Umbilical cord (tissue), 1 donor: ENCODE measurements at regions not wholly inside any gene's neighbourhood (a gene's known extent, or its start where the extent isn't known, plus 50 kb on each side); places are given as distances from the start of the nearest gene placed in this dataset.
A peak's percentile ranks its signal among the peaks of the same experiment; 100 is the strongest.
"Not testable (repeated sequence)": the region's sequence is repeated elsewhere in the genome, so short reads cannot be mapped to it uniquely, and the experiment has no call there.

Source experiments
- DNase-seq: peaks from one replicate; pipeline ENCODE4 v3.0.0-alpha.2; 2015; ENCODE audit warnings: low spot score

DNA sequence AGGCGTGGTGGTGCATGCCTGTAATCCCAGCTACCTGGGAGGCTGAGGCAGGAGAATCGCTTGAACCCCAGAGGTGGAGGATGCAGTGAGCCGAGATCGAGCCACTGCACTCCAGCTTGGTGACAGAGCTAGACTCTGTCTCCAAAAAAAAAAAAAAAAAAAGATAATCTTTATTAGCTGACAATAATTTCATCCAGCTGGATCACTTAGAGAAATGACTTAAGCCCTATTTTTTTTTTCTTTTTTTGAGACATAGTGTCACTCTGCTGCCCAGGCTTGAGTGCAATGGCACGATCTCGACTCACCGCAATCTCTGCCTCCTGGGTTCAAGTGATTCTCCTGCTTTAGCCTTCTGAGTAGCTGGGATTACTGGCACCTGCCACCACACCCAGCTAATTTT lies 51.6 kb upstream of the MAP4K4 start:
- not testable (repeated sequence) for DNase-seq

DNA sequence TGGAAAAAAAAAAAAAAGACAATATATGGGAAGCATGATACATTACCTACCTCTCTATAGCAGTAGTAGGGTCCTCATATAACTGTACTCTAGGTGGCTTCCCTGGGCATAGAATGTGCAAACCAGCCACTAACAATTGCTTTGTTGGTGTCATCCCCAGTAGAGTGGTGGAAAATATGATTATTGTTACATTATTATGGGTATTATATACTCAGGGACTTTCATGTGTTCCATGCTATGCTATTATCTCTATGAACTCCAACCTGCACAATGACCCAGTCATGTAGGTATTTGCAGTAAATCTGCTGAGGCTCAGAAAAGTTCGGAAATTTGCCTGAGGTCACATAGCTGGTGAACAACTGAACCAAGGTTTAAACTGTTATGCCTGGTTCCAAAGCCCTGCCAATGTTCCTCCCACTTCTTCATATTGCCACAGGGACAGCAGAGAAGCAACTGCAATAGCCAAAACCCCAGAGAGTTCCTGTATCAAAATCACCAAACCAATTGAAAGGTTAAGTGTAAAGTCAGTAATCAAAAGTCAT lies 52.6 kb upstream of the MAP4K4 start:
- DNase-seq: no peak

DNA sequence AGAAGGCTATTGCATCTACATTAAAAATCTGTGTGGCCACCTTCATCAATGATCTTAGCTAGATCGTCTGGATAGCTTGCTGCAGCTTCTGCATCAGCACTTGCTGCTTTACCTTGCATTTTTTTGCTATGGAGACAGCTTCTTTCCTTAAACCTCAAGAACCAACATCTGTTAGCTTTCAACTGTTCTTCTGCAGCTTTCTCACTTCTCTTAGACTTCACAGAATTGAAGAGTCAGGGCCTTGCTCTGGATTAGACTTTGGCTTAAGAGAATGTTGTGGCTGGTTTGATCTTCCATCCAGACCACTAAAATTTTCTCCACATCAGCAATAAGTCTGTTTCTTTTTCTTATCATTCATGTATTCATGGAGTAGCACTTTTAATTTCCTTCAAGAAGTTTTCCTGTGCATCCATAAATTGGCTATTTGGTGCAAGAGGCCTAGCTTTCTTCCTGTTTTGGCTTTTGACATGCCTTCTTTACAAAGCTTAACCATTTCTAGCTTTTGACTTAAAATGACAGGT lies 54.4 kb upstream of the MAP4K4 start:
- no peak for DNase-seq

DNA sequence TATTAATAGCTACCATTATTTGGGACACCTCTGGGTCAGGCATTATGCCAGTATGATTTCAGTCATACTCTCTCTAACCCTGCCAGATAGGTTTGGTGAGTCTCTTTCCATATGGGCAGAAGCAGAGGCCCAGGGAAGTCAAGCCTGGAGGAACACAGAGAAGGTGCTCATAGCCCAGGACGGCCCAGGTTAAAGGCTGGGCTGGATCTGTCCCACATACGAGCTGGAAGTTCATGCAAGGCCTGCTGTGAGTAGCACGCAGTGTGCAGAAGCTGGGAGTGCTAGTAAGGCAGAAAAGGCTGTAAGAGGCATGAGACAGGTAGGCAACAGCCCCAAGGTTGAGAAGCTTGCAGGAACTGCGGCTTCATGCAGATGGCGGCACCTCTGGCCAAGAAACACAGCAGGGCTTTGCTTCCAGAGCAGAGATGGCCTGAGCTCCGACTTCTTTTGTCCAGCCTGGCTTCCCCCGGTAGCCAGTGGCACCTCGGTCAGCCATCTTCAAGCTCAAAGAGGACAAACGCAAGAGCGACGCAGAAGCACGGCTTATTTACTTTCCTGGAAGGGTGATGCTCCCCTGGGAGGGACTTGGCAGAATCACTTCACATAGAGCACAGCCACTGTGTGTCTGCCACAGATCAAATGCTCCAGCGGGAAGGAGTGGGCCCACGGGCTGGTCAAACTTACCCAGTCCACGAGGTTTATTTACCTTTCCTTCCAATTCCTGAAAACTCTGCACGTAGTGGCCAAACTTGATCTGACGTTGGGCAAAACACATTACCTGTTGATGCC lies 58.5 kb upstream of the MAP4K4 start:
- no peak for DNase-seq

- DNase-seq: no peak
Measured at GRCh38 chr2:101638181-101638711, 59.3 kb upstream of the MAP4K4 start.

GRCh38 chr2:101630224-101630949 lies 67.1 kb upstream of the MAP4K4 start:
- no peak for DNase-seq

- DNase-seq: no peak
Measured at GRCh38 chr2:101628030-101628392, 69.5 kb upstream of the MAP4K4 start.

DNA sequence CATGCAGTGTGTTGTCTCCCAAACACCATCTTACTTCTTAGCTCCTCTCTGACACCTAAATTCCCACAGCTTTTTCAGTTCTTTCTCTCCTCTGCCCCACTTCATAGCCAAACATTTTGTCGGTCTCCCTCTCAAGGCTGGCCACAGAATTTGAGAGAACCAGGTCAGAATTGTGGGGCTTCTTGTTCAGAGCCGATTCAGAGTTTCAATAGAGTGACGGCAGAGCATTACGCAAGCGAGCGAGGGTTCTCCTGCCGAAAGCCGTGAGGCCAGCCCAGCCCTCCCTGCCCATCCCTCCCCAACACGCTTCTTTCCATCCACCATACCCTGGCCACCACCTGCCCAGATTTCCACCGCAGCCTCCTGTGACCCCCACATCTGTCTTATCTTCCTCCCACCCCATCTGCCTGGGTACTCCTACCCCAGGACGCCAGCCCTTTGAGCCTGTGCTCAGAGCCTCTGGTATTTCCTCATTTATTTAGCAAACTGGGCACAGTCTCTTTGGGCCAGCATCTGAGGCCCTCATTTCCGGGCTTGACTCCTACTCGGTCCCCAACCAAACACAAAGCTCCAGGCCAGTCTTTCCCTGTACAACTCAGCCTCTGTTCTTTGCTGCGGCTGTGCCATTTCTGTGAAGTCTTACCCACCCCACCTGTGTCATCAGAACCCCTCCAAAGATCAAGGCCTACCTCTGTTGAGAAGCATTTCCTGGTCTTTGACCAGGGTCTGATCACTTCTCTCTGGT lies 70.0 kb upstream of the MAP4K4 start:
- no peak for DNase-seq

DNA sequence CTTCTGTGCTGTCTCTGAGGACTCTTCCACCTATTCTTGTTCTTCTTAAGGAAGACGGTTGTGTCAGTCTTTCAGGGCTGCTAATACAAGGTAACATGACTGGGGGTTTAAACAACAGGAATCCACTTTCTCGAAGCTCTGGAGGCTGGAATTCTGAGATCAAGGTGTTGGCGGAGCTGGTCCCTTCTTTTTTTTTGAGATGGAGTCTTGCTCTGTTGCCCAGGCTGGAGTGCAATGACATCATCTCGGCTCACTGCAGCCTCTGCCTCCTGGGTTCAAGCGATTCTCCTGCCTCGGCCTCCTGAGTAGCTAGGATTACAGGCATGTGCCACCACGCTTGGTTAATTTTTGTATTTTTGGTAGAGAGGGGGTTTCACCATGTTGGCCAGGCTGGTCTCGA lies 71.7 kb upstream of the MAP4K4 start:
- DNase-seq: not testable (repeated sequence)

GRCh38 chr2:101625387-101625786 lies 72.1 kb upstream of the MAP4K4 start:
- no peak for DNase-seq

GRCh38 chr2:101624706-101625332 lies 72.7 kb upstream of the MAP4K4 start:
- DNase-seq: no peak

DNA sequence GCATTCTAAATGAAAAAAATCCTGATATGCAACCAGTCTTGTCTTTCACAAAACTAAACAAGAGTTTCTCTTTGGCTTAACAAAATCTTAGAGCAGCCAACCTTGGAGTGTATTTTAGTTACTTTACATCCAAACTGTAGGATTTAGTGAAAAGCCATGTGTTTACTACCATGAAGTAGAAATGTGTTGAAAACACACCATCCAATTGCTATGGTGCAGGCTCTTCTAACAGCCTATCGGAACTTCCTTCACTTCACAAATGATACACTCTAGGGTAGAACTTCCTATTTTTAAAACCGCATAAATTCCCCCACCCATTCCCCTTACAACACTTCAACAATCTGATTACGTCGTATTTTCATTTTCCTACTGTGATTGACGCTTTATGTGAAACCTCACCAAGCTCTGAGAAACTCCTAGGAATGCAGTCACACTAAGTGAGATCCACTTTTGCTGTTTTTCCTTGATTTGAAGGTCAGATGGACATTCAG lies 74.4 kb upstream of the MAP4K4 start:
- DNase-seq: no peak

DNA sequence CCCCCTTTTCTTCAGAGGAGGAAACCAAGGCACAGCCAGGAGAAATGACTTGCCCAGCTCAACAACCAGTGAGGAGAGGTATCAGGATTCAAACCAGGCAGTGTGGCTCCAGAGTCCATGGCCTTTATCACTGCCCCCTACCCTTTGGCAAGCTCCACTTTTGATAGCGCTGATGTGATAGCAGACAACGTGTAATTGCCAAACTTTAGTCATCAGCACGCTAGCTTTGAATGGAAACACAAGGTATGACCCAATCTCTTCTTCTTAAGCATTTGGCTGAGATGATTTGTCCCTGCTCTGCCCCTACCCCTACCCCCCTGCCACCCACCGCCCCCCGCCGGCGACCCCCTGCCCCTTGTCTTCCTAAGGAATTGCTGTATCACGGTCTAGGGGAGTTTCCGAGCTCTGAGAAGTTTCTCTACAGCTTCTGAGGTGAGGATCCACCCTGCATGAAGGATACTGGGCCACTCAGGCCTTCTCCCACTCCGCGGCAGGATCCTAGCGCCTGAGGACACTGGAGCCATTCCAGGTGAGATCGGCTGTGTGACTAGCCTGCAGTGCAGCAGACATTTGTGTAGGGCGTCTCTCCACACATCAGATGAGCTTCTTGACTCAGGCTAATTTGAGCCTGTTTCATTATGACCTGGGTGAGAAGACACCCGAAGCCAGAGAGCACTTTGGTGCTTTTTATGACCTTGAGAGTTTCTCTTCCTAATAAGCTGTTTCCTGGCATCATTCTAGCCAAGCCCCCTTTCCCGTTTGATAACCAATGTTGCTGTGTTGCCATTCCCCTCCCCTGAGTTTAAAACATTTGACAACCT lies 75.1 kb upstream of the MAP4K4 start:
- no peak for DNase-seq

DNA sequence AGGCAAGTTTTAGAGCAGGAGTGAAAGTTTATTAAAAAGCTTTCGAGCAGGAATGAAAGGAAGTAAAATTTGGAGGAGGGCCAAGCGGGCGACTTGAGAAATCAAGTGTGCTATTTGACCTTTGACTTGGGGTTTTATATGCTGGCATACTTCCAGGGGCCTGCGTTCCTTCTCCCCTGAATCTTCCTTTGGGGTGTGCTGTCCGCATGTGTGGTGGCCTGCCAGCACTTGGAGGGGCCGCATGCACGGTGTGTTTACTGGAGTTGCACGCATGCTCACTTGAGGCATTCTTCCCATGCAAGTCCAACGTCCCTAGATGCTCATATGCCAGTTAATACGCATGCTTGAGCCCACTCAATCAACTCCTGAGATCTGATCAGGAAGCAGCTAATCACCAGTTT lies 78.3 kb upstream of the MAP4K4 start:
- DNase-seq: peak; percentile 51

- peak; percentile 16 for DNase-seq
Measured at GRCh38 chr2:101617796-101618195, 79.7 kb upstream of the MAP4K4 start.

DNA sequence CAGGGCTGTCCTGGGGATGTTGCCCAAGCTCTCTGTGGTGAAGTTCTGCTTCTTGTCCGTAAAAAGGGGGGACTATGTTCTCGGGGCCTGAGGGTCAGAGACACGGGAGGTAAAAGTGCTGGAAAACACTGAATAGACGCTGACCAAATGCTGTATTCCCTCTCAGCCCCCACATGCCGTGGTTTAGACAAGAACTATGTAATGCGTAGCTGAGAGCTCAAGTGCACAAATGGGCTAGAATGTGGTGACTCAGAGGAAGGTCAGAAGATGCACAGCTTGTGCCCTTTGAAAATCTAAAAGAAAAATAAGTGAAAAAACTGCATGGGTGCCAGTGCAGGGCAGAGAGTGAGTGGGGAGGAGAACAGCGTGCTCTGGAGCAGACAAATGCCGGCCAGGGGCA lies 80.3 kb upstream of the MAP4K4 start:
- peak; percentile 19 for DNase-seq

GRCh38 chr2:101614127-101614759 lies 83.3 kb upstream of the MAP4K4 start:
- DNase-seq: no peak

DNA sequence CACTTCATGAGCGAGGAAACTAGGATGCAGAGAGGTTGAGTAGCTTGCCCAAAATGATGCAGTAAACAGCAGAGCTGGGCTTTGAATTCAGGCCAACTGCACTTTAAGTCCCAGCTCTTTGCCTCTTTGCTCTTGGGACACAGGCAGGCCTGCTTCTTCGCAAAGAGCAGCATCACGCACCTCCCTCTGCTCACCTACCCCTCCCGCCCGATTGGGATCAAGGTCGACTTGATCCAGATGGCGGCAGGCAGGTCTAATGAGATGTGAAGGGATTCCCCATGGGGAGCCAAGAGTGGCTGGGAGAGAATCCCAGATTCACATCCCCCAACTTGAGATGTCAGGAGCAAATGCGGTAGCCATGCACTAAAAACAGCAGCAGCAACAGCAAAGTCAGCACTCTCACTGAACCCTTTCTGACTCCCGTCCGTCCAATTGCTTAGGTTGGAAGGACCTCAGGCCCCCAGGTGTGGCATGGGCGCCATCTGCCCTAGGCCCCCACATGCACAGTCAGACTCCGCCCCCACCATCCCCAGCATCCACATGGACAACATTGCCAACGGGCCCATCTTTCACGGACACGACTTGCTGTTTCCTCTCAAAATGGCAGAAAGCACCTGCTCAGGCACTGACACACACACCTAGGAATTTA lies 84.3 kb upstream of the MAP4K4 start:
- no peak for DNase-seq

- DNase-seq: no peak
Measured at GRCh38 chr2:101612019-101612418, 85.5 kb upstream of the MAP4K4 start.
